GM12872 (cell line): ENCODE measurements at regions not wholly inside any gene's neighbourhood (a gene's known extent, or its start where the extent isn't known, plus 50 kb on each side); places are given as distances from the start of the nearest gene placed in this dataset.

Experiments used
- CTCF ChIP-seq: IDR thresholded peaks from 3 replicates; pipeline ENCODE4 v1.5.1; 2011; ENCODE audit warnings: low read depth, mild to moderate bottlenecking, low read length, moderate library complexity; ENCODE audit not compliant: insufficient read depth

GRCh38 chr4:19126903-19127302 is 1105.3 kb upstream of the LCORL start:
- no peak for TF ChIP-seq CTCF

GRCh38 chr4:19123681-19124080 is 1102.1 kb upstream of the LCORL start:
- no peak for TF ChIP-seq CTCF

- TF ChIP-seq CTCF: no peak
These were observed 1098.5 kb upstream of the LCORL start for GRCh38 chr4:19119904-19120560.

DNA sequence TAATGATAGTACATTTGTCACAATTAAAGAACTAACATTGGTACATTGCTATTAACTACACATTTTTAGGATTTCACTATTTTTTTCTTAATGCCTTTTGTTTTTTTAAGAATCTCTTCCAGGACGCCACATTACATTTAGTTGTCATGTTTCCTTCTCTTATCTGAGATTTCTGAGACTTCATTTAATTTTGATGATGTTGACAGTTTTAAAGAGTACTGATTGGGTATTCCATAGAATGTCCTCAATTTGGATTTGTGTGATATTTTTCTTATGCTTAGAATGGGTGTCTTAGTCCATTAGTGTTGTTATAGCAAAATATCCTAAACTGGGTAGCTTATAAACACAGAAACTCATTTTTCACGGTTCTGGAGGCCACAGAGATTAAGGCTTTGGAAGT is 1095.5 kb upstream of the LCORL start:
- TF ChIP-seq CTCF: no peak

DNA sequence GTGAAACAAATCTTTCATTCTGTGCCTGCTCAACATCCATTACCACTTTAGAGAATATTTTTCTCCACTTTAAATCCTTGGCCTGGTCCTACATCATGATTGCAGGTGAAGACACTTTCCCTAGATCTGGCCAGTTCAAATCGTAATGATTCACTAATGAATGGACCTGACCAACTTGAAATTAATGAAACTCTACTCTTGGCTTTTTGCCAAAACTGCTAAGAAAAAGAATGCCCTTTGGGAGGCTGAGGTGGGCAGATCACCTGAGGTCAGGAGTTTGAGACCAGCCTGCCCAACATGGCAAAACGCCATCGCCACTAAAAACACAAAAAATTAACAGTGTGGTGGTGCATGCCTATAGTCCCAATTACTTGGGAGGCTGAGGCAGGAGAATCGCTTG is 1082.6 kb upstream of the LCORL start:
- TF ChIP-seq CTCF: no peak

- no peak for TF ChIP-seq CTCF
These were observed 1074.0 kb upstream of the LCORL start for GRCh38 chr4:19095491-19096046.

DNA sequence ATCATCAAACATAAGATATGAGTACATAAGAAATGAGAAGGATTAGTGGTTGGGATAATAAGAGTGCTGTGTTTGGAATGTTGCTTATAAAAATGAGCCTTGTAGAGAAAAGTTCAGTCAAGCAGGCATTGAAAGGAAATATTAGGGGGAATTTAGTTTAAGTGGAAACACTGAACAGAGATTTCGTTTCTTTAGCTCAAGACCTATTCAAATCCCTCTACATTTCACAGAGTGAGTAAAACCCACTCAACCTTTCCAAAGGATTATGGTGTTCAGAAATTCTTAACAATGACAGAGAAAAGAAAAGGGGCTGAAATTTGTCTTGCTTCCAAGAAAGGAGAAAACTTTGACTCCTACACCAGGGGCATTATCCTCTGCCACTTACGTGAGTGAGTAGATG is 1072.4 kb upstream of the LCORL start:
- TF ChIP-seq CTCF: no peak

DNA sequence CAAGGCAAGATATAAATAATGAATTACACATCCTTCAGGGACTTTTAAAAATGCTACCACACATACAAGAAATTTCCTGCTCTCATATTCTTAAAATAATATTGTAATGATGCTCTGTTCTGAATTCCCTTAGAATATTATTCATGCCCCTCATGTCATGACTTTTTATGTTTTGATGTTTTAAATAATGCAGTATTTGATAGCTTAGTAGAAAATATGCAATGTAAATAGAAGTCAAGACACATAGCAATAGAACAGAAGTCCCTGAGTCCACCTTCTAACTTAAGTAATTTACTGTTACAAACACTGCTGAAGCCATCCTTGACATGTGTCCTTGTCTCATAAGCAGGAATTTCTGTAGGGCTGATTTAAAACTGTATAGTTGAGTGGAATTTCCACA is 1071.2 kb upstream of the LCORL start:
- TF ChIP-seq CTCF: no peak
